ENCODE measurements at regions not wholly inside any gene's neighbourhood (a gene's known extent, or its start where the extent isn't known, plus 50 kb on each side); places are given as distances from the start of the nearest gene placed in this dataset.
"Not testable (repeated sequence)": the region's sequence is repeated elsewhere in the genome, so short reads cannot be mapped to it uniquely, and the experiment has no call there.

DNA sequence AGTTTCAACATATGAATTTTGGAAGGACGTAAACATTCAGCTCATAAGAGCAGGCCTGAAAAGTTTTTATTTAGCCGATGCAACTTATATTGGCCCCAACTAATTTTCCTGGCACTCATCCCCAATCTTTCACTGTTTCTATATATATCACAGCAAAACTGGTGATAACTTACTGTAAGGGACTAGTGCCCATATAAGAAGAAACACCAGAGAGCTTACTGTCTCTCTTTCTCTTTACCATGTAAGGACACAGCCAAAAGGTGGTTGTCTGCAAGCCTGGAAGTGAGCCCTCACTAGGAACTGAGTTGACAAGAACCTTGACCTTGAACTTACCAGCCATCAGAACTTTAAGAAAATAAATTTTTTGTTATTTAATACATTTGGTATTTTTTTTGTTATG is 807.4 kb upstream of the CITED2 start:
- DNase-seq (ENCODE audit: low read depth in 2 of 3, low spot score in 2 of 3): no peak

DNA sequence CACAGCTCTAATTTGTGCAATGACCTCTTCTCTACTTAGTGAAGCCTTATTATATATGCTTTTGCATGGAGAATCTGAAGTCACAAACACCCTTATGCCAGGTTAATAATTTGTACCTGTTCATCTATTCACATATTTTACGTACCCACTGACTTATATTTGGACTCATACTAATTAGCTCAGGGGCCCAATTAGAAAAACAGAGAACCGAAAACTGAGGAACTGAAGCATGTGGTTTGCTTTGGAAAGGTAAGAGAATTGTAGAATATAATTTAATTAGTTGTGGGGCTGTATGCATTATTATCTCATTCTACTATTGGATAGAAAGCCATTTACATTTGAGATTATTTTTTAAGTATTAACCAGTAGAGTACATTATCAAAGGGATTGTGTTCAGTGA is 805.9 kb upstream of the CITED2 start:
- no peak for DNase-seq (ENCODE audit: low read depth in 2 of 3, low spot score in 2 of 3)

DNA sequence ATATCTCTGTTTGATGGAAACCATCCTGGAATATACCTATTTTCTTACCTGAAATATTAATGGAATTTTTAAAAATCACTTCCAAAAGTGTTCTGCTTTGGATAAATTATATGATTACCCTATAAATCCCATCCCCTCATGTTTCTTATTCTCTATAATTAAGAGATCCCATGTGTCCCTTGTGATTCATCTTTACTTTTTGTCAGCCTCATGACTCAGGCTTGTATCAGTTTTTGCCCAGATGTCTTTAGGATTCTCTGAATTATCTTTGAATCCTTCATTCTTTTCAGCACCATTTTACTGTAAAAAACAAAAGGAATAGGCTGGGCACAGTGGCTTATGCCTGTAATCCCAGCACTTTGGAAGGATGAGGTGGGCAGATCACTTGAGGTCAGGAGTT is 804.5 kb upstream of the CITED2 start:
- no peak for DNase-seq (ENCODE audit: low read depth in 2 of 3, low spot score in 2 of 3)

DNA sequence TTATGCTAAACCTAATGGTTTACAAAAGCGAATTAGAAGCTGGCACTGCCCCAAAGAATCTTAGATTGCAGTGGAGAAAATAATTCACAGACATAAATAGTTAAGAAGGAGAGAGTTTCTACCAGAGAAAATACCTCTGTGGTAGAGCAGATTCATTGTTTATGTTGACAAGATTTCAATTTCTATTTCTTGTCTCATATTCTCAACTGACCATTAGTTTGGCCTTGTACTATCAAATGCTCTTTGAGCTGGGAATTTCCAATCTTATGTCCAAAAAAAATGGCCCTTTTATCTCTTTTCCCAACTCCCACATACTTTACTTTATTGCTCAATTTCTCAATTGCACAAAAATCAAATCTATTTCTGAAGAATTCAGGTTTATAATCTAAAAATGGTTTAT is 804.1 kb upstream of the CITED2 start:
- no peak for DNase-seq (ENCODE audit: low read depth in 2 of 3, low spot score in 2 of 3)

DNA sequence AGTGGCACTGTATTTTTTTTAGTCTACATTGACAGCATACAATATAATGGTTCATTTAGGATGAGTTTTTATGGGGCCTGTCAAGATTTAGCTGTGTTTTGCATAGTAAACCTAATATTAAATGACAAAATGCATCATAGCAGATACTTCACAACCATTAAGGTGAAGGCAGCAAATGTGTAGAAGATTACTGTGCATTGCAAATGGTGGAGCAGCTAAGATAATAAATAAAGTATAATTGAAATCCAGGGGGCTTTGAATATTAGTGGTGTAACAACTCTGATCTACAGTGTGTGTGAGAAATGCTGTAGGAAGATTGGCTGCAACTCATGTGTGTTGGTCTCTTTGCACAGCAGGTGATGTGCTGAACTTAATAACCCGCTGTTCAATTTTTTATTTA is 801.9 kb upstream of the CITED2 start:
- DNase-seq (ENCODE audit: low read depth in 2 of 3, low spot score in 2 of 3): no peak

DNA sequence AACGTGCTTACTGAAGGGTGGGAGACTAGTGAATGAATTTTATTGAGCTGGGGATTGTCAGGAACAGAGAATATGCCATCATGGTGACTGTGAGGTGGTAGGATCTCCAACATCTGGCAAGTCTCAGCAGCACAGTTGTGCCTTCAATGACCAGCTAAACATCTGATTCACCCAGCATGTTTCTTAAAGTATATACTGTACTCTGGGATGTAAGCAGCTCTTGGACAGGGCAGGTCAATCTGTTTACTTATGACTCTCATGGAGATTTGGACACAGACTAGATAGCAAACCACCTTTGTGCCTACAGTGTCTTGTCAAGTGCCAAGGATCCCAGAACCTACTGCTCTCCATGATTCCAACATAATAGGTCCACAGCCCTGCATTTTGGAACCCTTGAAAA is 801.0 kb upstream of the CITED2 start:
- DNase-seq (ENCODE audit: low read depth in 2 of 3, low spot score in 2 of 3): no peak

DNA sequence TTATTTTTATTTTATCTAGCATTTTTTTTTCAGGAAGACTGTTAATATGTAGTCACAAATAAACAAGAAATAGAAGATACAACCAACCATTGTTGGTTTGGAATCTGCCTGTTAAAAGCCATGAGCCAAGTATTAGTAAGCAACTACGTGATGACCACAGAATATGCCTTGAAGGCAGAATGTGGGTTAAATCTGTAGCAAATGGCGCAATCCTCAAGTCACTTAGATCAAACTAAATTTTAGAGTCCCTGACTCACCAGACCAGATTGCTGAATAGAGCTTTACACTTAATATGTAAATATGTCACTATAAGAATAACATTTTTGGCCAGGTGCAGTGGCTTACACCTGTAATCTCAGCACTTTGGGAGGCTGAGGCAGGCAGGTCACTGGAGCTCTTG is 800.1 kb upstream of the CITED2 start:
- no peak for DNase-seq (ENCODE audit: low read depth in 2 of 3, low spot score in 2 of 3)

DNA sequence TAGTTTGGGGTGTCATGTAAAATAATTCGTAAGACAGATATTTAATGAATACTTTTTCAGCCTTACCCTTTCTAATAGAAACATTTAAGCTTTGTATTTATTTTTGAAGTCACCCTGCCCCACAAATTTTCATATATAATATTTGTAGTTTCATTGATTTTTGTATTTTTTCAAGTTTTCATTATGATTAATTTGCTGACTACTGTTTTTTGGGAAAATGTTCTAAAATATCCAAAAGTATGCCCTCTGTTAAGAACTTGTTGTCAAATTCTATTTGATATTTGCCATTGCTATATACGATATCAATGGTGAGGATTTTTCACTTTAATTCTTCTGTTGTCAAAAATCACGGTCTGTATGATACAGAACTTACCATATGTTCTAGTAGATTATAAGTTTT is 793.9 kb upstream of the CITED2 start:
- no peak for DNase-seq (ENCODE audit: low read depth in 2 of 3, low spot score in 2 of 3)

DNA sequence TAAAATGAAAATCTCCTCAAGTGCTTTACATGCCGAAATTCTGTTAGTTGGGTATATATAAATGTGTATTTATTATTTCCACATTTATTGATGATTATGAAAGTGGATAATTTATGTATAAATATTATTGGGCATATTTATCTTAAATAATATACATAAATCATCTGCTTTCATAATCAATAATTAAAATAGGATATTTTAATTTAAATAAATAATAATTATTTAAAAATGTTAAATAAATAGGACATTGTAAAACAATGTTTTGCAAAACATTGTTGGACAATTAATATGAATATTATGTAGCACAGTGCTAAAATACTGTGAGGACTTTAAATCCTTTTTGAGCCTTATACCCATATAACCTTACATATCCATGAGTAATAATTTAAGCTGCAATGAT is 786.5 kb upstream of the CITED2 start:
- DNase-seq (ENCODE audit: low read depth in 2 of 3, low spot score in 2 of 3): no peak

DNA sequence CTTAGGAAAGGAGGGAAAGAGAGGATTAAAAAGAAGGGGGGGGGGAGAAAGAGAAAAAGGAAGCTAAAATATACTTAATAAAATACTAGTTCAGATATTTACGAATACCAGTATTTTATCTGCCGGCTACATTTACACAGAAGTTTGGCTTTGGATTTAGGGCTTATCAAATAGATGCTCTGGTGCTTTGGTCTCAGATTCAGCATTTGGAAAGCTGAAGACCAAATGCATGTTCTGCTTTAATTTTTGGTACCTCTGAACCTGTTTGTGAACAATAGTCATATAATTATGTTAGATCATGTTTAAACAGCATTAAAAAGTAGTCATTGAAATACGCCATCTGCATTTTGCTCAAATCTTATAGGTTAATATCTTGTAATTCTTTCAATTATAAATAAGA is 786.0 kb upstream of the CITED2 start:
- DNase-seq (ENCODE audit: low read depth in 2 of 3, low spot score in 2 of 3): no peak

DNA sequence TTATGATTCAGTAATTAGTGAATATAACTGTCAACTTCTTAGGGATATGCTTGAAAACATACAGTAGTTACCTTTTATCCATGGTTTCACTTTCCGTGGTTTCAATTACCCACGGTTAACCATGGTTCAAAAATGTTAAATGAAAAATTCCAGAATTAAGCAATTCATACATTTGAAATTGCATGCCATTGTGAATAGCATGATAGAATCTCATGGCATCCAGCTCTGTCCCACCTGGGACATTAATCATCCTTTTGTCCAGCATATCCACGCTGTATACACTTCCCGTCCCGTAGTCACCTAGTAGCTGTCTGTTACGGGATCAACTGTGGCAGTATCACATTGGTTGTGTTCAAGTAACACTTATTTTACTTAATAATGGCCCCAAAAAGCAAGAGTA is 781.7 kb upstream of the CITED2 start:
- no peak for DNase-seq (ENCODE audit: low read depth in 2 of 3, low spot score in 2 of 3)

DNA sequence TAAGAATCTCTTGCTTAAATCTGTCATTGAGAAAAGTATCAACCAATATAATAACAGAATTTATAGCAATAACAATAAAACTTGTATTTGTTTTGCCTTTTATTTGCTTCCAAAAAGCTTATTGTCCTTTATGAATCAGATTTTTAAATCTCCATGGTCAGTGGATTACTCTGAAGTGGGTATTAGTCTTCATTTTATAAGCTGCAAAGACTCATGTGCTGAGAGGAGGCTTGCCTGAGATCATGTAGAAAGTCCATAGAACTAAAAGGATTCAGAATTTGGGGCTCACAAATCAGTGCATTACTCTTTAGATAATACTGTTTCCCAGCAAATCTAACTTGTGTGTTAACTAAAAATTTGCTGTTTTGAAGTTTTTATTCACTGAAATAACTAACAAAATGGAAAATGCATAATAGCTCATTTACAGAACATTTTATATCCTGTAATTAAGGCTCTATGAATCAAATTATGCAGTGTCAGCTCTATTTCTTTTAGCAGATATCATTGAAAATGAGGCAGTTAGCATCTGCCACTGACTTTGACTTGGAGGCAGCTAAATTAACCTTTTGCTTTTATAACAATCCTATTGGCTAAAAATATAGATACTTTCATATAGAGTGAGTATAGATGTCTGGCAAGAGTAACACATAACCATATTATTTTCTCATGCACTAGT is 781.1 kb upstream of the CITED2 start:
- no peak for DNase-seq (ENCODE audit: low read depth in 2 of 3, low spot score in 2 of 3)

DNA sequence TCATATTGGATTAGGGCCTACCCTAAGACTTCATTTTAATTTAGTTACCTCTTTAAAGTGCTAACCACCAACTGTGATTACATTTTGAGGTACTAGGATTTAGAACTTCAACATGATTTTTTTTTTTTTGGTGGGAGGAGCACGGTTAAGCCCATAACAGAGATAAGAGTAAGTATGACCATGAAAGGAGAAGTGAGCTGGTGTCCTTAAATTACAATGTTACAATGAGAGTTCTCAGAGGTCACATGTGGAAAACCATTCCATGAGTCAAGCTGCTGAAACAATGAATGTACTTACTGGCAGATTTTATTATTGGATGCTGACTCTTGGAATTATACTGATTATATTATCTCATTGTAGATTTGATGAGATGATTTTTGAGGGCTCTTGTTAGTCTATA is 779.3 kb upstream of the CITED2 start:
- no peak for DNase-seq (ENCODE audit: low read depth in 2 of 3, low spot score in 2 of 3)

DNA sequence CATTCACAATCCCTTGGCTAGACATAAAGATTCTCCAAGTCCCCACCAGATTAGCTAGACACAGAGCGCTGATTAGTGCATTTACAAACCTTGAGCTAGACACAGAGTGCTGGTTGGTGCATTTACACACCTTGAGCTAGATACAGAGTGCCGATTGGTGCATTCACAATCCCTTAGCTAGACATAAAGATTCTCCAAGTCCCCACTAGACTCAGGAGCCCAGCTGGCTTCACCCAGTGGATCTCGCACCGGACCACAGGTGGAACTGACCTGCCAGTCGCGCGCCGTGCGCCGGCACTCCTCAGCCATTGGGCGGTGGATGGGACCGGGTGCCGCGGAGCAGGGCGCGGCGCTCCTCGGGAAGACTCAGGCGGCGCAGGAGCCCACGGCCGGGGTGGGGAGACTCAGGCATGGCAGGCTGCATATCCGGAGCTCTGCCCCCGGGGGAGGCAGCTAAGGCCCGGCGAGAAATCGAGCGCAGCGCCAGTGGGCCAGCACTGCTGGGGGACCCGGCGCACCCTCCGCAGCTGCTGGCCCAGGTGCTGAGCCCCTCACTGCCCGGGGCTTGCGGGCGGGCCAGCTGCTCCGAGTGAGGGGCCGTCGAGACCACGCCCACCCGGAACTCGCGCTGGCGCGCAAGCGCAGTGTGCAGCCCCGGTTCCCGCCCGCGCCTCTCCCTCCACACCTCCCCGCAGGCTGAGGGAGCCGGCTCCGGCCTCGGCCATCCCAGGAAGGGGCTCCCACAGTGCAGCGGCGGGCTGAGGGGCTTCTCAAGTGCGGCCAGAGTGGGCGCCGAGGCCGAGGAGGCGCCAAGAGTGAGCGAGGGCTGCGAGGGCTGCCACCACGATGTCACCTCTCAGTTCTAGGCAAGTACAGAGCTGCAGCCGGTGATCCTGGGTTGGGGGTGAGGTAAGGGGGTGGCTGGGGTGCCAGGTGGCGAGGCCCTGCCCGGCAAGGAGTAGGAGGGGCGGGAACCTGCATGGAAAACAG is 773.7 kb upstream of the CITED2 start:
- not testable (repeated sequence) for DNase-seq (ENCODE audit: low read depth in 2 of 3, low spot score in 2 of 3)

DNA sequence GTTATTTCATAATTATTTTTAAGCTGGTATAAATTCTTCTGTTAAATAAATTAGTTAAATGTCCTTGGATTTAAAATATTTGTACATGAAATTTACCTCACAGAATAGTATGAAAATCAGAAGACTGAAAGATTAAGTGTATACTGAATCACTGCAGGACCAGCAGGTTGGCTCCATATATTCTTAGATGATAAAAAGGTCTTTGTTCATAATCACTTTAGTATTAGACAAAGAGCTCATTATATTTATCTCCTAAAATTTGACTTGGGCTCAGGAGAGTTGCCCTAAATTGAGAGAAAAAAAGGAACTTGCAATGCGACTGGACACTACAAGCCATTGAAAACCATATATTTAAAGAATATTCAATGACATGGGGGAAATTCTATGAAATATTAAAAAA is 766.4 kb upstream of the CITED2 start:
- no peak for DNase-seq (ENCODE audit: low read depth in 2 of 3, low spot score in 2 of 3)

DNA sequence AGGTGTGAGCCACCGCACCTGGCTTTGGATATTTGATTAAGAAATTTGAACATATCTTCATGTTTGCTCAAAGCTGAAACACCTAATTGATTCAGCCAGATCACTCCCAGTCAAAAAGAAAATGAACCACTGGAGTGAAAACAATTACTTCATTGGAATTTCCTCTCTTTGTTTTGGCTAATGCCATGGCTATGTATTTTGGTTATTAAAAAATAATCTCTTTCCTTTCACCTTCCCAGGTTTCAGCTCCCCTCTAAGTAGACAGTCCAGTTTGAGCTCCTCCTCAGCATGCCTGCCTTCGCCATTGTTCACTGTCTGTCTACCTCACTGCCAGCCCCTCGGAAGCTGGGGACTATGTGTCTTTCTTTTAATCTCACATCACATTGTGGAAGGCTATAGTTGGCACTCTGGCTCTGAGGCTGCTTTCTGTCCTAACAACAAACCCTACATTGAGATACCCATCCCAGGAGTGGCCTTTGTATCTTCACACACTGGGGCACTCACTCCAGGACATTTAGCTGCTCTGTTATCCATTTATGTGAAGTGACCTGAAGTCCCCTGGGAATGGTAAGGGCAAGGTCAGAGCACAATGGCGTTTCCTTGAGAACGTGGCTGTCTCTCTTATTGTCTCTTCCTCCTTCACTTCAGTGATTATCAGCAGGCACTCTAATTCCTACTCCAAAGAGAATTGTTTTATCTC is 764.0 kb upstream of the CITED2 start:
- no peak for DNase-seq (ENCODE audit: low read depth in 2 of 3, low spot score in 2 of 3)

DNA sequence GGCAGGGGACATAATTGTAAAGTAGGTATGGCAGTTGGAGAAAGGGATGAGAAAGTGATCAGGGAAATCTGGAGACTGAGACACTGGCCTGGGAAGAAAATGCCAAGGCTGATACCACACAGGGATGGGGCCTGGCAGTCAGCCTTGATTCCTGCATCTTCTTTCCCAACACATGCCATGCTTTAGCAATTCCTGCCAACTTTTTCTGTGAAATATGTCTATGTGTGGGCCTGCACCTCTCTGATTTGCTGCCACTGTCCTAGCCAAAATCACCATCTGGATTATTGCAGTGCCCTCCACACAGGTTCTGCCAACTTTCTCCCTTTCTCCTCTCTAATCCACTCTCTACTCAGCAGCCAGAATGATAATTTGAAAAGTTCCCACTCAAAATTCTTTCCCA is 759.8 kb upstream of the CITED2 start:
- no peak for DNase-seq (ENCODE audit: low read depth in 2 of 3, low spot score in 2 of 3)

DNA sequence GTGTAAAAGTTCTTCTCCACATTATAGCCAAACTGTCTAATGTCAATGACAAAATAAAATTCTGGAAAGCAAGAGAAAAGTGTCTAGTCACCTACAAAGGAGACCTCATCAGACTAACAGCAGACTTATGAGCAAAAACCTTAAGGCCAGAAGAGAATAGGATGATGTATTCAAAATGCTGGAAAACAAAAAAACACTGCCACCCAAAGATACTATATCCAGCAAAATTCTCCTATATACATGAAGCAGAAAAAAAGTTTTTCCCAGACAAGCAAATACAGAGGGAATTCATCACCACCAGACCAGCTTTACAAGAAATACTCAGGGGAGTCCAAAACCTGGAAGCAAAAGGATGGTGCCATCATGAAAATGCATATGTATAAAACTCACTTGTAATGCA is 755.6 kb upstream of the CITED2 start:
- no peak for DNase-seq (ENCODE audit: low read depth in 2 of 3, low spot score in 2 of 3)

DNA sequence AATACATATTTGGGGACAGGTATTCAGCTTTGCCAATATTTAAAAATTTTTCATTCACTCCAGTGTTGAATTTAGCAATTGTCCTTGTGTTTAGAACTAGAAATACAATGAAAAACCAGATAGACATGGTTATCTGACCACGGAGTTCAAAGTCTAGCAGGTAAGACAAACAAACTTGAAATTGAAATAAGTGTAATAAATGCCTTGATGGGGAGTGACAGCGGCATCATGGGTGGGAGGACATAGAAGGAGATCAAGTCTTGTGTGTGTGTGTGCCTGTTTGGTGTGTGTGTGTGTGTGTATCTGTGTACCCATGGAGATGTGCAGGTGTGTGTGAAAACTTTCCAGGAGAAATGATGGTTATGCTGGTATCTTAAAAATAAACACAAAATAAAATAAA is 750.0 kb upstream of the CITED2 start:
- DNase-seq (ENCODE audit: low read depth in 2 of 3, low spot score in 2 of 3): no peak

DNA sequence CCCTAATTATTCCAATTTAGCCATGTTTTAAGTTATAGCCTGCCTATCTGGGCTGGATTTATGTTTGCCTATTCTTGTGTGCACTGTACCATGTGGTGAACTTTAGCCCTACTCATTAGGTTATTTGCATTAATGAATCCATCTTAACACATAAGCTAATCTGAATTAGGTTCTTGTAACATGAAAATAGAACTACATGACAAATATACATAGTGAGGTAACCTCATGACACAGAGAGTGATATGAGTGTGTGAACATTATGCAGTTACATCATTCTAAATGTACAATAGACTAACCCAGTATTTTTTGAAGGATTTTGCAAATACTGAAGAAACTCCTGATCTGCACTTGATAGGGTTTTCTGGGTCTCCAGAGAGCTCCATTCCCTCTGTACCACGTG is 733.7 kb upstream of the CITED2 start:
- DNase-seq (ENCODE audit: low read depth in 2 of 3, low spot score in 2 of 3): no peak

DNA sequence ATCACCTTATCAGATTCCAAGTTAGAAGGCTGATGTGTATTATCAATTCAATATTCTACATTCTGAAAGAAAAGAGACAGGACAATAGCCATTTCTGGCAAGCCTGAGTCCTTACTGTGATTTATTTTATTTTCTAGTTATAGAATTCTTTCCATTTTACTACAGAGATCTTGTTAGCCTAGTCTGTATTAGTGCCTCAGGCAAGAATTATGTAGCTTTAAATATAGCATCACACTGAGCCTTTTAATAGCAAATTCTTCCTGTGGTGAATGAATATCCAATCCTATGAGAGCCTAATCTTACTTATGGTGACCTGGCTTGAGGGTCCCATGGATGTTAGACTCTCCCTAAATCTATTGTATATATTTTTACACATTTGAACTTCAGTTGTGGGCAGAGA is 732.8 kb upstream of the CITED2 start:
- DNase-seq (ENCODE audit: low read depth in 2 of 3, low spot score in 2 of 3): no peak

DNA sequence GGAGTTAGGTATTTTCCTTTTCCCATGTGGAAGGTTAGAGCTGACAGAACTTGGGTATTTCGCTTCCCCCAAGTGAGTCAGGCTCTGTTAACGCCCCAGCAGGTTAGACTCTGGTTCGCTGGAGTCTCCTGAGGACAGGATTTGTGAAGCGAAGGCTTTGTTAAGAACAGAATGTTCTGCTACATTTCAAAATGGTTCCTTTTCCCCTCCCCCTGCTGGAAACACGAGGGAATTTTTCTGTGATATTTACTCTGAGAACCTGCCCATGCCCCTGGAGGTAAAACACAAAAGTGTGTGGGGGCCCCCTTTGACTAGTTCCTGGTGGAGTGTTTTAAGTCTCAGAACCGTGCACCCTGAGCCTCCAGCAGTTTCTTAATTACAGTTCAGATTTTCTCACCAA is 731.4 kb upstream of the CITED2 start:
- DNase-seq (ENCODE audit: low read depth in 2 of 3, low spot score in 2 of 3): no peak
